Fibroblast of the aortic adventitia (primary cell): ENCODE measurements at regions not wholly inside any gene's neighbourhood (a gene's known extent, or its start where the extent isn't known, plus 50 kb on each side); places are given as distances from the start of the nearest gene placed in this dataset.
"Not testable (repeated sequence)": the region's sequence is repeated elsewhere in the genome, so short reads cannot be mapped to it uniquely, and the experiment has no call there.

Source experiments
- DNase-seq: peaks from one replicate; pipeline ENCODE4 v3.0.0-alpha.2; 2010; ENCODE audit warnings: low read depth
- H3K4me3 ChIP-seq: 2 replicates; pipeline ENCODE4 v1.5.1; 2011; ENCODE audit warnings: low read depth, mild to moderate bottlenecking, control low read depth, low read length, moderate library complexity
- CTCF ChIP-seq: IDR thresholded peaks from 2 replicates; pipeline ENCODE4 v1.5.1; 2011; ENCODE audit warnings: mild to moderate bottlenecking, low read length, control low read depth, inconsistent platforms; ENCODE audit not compliant: insufficient read depth

- no peak for TF ChIP-seq CTCF
- no peak for DNase-seq
- no peak overlapping the region for H3K4me3 ChIP-seq
These were observed 204.7 kb upstream of the PROX1 start for GRCh38 chr1:213782941-213783672.

DNA sequence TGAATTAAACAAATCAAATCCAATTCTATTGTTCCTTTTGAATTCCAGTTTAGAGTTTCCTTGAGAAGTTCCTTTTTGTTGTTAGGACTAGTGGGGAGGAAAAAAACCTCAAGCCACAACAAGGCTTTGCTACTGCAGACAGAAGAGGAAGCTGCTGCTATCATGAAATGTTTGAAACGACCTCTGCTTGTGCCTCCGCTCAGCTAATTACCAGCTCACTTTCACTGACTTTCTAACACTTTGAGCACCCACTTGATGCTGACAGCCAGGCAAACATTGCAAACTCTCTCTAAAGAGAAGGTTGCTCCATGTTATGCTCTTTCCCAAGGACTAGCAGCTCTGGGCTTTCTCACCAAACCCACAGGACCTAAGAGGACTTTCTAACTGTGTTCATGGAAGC is 203.9 kb upstream of the PROX1 start:
- DNase-seq, result no peak
- no peak overlapping the region for H3K4me3 ChIP-seq
- TF ChIP-seq CTCF, result no peak

DNA sequence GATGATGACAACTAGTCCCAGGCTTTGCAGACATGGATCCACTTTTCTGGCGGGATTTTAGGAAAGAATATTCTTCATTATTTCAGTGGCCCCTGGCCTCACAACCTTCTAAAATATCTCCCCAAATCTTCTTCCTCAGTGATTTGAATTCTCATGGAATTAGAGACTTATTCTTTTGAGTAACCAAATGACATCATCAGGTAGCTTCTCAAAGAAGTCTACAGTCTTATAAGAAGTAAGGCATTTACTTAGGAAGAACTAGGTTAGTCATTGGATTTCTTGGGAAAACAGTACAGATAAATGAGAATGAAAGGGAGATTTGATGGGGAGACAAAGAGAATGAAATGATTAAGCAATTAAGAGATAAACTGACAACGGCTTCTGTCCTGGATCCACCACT is 201.1 kb upstream of the PROX1 start:
- DNase-seq, result no peak
- no peak overlapping the region for H3K4me3 ChIP-seq
- no peak for TF ChIP-seq CTCF

GRCh38 chr1:213790565-213790964 is 197.2 kb upstream of the PROX1 start:
- H3K4me3 ChIP-seq, result no peak overlapping the region
- no peak for DNase-seq
- no peak for TF ChIP-seq CTCF

DNA sequence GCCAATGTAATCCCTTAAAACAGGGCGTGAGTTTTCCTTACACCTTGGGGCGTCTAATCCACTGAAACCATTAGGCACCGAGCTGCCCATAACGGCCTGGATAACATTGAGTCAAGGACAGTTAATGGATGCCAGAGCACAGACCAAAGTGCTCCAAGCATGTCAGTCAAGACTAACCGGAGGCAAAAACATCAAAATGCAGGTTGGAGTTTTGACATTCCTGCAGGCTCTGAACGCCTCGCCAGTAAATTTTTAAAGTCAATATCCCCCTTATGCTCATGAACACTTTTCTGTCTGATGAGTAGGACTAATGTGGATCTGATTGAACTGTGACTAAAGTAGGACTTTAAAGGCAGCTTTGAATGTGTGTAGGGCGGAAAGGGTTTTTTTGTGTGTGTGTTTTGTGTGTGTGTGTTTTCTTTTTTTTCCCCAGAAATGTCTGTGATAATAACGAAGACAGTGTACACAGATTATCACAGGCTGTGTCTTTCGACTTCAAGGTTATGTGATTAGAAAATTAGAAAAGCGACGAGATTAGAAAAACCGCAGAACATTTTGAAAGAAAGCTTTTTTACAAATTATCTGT is 194.2 kb upstream of the PROX1 start:
- no peak for DNase-seq
- no peak overlapping the region for H3K4me3 ChIP-seq
- TF ChIP-seq CTCF, result no peak

GRCh38 chr1:213796525-213796924 is 191.2 kb upstream of the PROX1 start:
- TF ChIP-seq CTCF, result no peak
- no peak overlapping the region for H3K4me3 ChIP-seq
- DNase-seq, result no peak

DNA sequence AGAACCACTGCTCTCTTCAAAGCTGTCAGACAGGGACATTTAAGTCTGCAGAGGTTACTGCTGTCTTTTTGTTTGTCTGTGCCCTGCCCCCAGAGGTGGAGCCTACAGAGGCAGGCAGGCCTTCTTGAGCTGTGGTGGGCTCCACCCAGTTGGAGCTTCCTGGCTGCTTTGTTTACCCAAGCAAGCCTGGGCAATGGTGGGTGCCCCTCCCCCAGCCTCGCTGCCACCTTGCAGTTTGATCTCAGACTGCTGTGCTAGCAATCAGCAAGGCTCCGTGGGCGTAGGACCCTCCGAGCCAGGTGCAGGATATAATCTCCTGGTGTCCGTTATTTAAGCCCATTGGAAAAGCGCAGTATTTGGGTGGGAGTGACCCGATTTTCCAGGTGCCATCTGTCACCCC is 179.5 kb upstream of the PROX1 start:
- not testable (repeated sequence) for H3K4me3 ChIP-seq, DNase-seq
